ENCODE measurements at regions not wholly inside any gene's neighbourhood (a gene's known extent, or its start where the extent isn't known, plus 50 kb on each side); places are given as distances from the start of the nearest gene placed in this dataset.

- Histone ChIP-seq H2AFZ (ENCODE audit: low read depth, low read length, severe bottlenecking) (no peak overlapping the region), H3K4me2 (ENCODE audit: low read depth, low read length, poor library complexity, severe bottlenecking) (no peak overlapping the region), H3K9ac (ENCODE audit: low read length) (no peak overlapping the region), H3K4me3 (ENCODE audit: insufficient read depth, low read length, poor library complexity, severe bottlenecking) (no peak overlapping the region), H3K9me3 (ENCODE audit: insufficient read depth, low read length) (no peaks in the 10 kb centered on the region), H3K79me2 (ENCODE audit: insufficient read depth, low read length) (no peaks in the 10 kb centered on the region), H3K36me3 (ENCODE audit: low read length) (no peaks in the 10 kb centered on the region), H3K27me3 (ENCODE audit: low read length) (no peaks in the 10 kb centered on the region), H4K20me1 (ENCODE audit: low read depth, low read length) (no peaks in the 10 kb centered on the region), H3K27ac (ENCODE audit: low read depth, low read length) (no peak overlapping the region), H3F3A (ENCODE audit: insufficient read depth) (no peaks in the 10 kb centered on the region), H3K9me2 (replicated peaks; ENCODE audit: insufficient read depth, low read length) (no peaks in the 10 kb centered on the region)
- TF ChIP-seq EZH2phosphoT487 (conservative IDR thresholded peaks at IDR 0.05; ENCODE audit: low read length): no peak
- TF ChIP-seq, protein P1, sequence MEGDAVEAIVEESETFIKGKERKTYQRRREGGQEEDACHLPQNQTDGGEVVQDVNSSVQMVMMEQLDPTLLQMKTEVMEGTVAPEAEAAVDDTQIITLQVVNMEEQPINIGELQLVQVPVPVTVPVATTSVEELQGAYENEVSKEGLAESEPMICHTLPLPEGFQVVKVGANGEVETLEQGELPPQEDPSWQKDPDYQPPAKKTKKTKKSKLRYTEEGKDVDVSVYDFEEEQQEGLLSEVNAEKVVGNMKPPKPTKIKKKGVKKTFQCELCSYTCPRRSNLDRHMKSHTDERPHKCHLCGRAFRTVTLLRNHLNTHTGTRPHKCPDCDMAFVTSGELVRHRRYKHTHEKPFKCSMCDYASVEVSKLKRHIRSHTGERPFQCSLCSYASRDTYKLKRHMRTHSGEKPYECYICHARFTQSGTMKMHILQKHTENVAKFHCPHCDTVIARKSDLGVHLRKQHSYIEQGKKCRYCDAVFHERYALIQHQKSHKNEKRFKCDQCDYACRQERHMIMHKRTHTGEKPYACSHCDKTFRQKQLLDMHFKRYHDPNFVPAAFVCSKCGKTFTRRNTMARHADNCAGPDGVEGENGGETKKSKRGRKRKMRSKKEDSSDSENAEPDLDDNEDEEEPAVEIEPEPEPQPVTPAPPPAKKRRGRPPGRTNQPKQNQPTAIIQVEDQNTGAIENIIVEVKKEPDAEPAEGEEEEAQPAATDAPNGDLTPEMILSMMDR (IDR thresholded peaks at IDR 0.05; ENCODE audit: insufficient read depth, low read length, poor library complexity, severe bottlenecking): no peak
These were observed 85.8 kb downstream of the DLL1 start for GRCh38 chr6:170205126-170205525.

DNA sequence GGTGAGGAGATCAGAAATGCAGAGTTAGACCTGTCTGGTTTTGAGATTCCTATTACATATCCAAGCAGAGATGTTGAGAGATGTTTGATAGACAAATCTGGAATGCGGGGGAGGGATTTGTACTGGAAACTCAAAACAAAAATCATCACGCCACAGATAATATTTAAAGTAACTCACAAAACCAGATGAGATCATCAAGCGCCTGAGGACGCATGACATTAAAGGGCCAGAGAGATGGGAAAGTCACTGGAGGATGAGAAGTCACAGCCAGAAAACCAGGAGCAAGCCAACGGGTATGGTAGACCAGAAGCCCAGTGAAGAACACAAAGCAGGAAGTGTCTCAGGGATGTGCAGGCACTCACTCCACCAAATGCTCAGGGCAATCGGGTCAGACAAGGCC is 87.7 kb downstream of the DLL1 start:
- no peak overlapping the region for H3K4me3 ChIP-seq (ENCODE audit: insufficient read depth, low read length, poor library complexity, severe bottlenecking)
- H2AFZ ChIP-seq (ENCODE audit: low read depth, low read length, severe bottlenecking): no peak overlapping the region
- no peaks in the 10 kb centered on the region for H4K20me1 ChIP-seq (ENCODE audit: low read depth, low read length)
- H3K9me3 ChIP-seq (ENCODE audit: insufficient read depth, low read length): no peaks in the 10 kb centered on the region
- no peak overlapping the region for H3K4me2 ChIP-seq (ENCODE audit: low read depth, low read length, poor library complexity, severe bottlenecking)
- 0 out of 2 replicates have a peak, but pooled peaks cover 3% of the 10 kb centered on the region for H3K27me3 ChIP-seq (ENCODE audit: low read length)
- no peaks in the 10 kb centered on the region for H3F3A ChIP-seq (ENCODE audit: insufficient read depth)
- TF ChIP-seq, protein P1 (IDR thresholded peaks at IDR 0.05; ENCODE audit: insufficient read depth, low read length, poor library complexity, severe bottlenecking): no peak
- no peak for TF ChIP-seq EZH2phosphoT487 (conservative IDR thresholded peaks at IDR 0.05; ENCODE audit: low read length)
- H3K79me2 ChIP-seq (ENCODE audit: insufficient read depth, low read length): no peaks in the 10 kb centered on the region
- no peaks in the 10 kb centered on the region for H3K9me2 ChIP-seq (replicated peaks; ENCODE audit: insufficient read depth, low read length)
- H3K27ac ChIP-seq (ENCODE audit: low read depth, low read length): no peak overlapping the region
- H3K9ac ChIP-seq (ENCODE audit: low read length): no peak overlapping the region
- H3K36me3 ChIP-seq (ENCODE audit: low read length): no peaks in the 10 kb centered on the region

GRCh38 chr6:170202416-170203135 is 88.3 kb downstream of the DLL1 start:
- Histone ChIP-seq H3K9me3 (ENCODE audit: insufficient read depth, low read length) (no peaks in the 10 kb centered on the region), H3K4me3 (ENCODE audit: insufficient read depth, low read length, poor library complexity, severe bottlenecking) (no peak overlapping the region), H4K20me1 (ENCODE audit: low read depth, low read length) (no peaks in the 10 kb centered on the region), H3K79me2 (ENCODE audit: insufficient read depth, low read length) (no peaks in the 10 kb centered on the region), H3K4me2 (ENCODE audit: low read depth, low read length, poor library complexity, severe bottlenecking) (no peak overlapping the region), H3K36me3 (ENCODE audit: low read length) (no peaks in the 10 kb centered on the region), H3F3A (ENCODE audit: insufficient read depth) (no peaks in the 10 kb centered on the region), H3K9ac (ENCODE audit: low read length) (no peak overlapping the region), H3K9me2 (replicated peaks; ENCODE audit: insufficient read depth, low read length) (no peaks in the 10 kb centered on the region), H2AFZ (ENCODE audit: low read depth, low read length, severe bottlenecking) (no peak overlapping the region), H3K27ac (ENCODE audit: low read depth, low read length) (no peak overlapping the region), H3K27me3 (ENCODE audit: low read length) (0 out of 2 replicates have a peak, but pooled peaks cover 3% of the 10 kb centered on the region)
- TF ChIP-seq EZH2phosphoT487 (conservative IDR thresholded peaks at IDR 0.05; ENCODE audit: low read length): no peak

- no peak overlapping the region for H3K27ac ChIP-seq (ENCODE audit: low read depth, low read length)
These were observed 89.5 kb downstream of the DLL1 start for GRCh38 chr6:170201361-170201760.

More at GRCh38 chr6:170201361-170201760, 89.5 kb downstream of the DLL1 start:
- Histone ChIP-seq H3K4me3 (ENCODE audit: insufficient read depth, low read length, poor library complexity, severe bottlenecking) (no peak overlapping the region), H4K20me1 (ENCODE audit: low read depth, low read length) (no peaks in the 10 kb centered on the region), H3K36me3 (ENCODE audit: low read length) (no peaks in the 10 kb centered on the region), H3K4me2 (ENCODE audit: low read depth, low read length, poor library complexity, severe bottlenecking) (no peak overlapping the region), H3K9ac (ENCODE audit: low read length) (no peak overlapping the region), H3K9me2 (replicated peaks; ENCODE audit: insufficient read depth, low read length) (no peaks in the 10 kb centered on the region), H3K79me2 (ENCODE audit: insufficient read depth, low read length) (no peaks in the 10 kb centered on the region), H3K9me3 (ENCODE audit: insufficient read depth, low read length) (no peaks in the 10 kb centered on the region), H3F3A (ENCODE audit: insufficient read depth) (no peaks in the 10 kb centered on the region), H2AFZ (ENCODE audit: low read depth, low read length, severe bottlenecking) (no peak overlapping the region), H3K27me3 (ENCODE audit: low read length) (0 out of 2 replicates have a peak, but pooled peaks cover 3% of the 10 kb centered on the region)
- no peak for TF ChIP-seq EZH2phosphoT487 (conservative IDR thresholded peaks at IDR 0.05; ENCODE audit: low read length)
- TF ChIP-seq, protein P1 (IDR thresholded peaks at IDR 0.05; ENCODE audit: insufficient read depth, low read length, poor library complexity, severe bottlenecking): no peak

Measured in SU-DHL-6 (cell line).